HG02763 (cell line): ENCODE measurements at regions not wholly inside any gene's neighbourhood (a gene's known extent, or its start where the extent isn't known, plus 50 kb on each side); places are given as distances from the start of the nearest gene placed in this dataset.
"Not testable (repeated sequence)": the region's sequence is repeated elsewhere in the genome, so short reads cannot be mapped to it uniquely, and the experiment has no call there.

Experiments used
- ATAC-seq: cut with Tn5 transposase; IDR thresholded peaks from one replicate; pipeline ENCODE4 v1.9.1; 2021; ENCODE audit warnings: mild to moderate bottlenecking, moderate library complexity; ENCODE audit not compliant: unreplicated experiment

DNA sequence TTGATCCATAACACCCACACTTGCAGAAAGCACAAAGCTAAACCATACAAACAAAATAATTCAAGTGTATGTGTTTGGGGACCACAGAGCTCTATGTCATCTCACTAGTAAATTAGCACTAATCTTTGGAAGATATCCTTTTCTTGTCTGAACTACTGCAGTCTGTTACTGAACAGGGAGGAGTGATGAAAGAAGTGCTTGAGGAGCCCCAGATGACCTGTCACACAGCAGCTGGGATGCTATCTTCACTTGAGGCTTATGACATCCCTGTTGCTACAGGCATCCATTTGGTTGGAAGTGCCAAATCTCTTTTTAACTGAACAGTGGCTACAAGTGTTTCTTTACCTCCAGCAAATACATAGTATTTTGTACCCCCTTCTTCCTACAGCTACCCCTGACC, 386.3 kb upstream of the CHAC2 start:
- no peak for ATAC-seq

DNA sequence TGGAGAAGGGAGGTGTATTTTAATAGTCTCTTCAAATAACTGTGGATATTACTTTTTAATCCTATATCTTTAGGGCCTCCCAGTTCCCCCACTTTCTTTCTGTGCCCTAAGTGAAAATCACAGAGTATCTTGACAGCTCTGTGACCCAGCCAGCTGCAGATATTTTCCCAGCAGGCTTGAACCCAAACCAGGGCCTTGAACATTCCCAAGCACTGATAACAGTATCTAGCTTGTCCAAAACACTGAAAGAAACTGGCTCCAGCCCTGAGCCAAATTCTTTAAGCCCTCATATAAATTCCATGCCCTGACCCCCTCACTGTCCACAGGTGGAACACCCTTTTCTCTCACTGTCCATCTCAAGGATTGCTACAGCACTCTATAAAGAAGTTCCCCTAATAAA, 388.1 kb upstream of the CHAC2 start:
- no peak for ATAC-seq

DNA sequence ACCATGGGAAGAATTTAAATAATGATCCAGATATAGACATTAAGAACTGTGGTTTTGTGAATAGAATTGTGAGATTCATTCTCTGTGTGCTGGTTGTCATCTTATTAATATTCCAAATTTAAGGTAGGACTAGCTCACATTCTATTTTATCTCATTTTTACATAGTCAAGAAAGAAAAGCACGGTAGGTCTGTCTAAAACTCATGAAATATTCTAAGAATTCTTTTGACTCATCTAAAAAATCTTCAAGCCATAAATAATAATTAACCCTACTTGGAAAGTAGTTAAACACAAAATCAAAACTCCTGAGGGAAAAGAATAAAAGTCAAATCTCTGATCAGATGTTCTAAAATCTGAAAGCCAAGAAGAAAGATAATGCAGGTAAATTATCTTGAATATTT, 388.8 kb upstream of the CHAC2 start:
- no peak for ATAC-seq

DNA sequence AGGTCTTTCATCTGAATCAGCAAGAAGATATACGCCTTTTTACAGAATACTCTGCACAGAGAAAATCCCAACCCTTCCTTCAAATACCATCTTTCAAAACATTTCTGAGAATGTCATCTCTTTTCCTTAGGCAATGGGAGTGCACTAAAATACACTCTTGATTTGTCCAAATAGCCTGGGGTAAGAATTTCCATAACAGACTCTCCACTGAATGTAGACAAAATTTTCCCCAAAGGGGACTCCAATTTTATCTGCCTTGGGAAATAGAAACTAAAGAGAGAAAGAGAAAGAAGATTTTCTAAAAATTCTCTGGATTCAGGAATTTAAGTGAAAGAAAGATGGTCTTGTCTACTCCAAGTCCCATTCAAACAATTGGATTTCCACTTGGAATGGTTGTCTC, 394.5 kb upstream of the CHAC2 start:
- no peak for ATAC-seq

DNA sequence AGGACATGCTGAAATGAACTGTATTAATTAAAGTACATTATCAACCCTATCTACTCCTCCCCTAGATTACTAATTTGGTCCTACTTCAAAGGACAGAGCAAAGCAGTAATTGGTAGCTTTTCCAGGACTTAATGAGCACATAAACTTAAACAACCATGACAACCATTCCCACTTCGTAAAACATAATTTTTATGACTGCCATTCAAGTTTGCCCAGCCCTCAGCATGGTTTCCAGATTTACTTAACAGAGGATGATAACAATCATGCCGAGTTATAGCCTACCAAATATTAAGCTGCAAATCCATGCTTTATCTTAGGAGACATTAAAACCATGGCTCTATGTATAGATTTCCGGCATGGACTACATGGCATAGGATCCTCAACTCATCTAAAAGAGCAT, 401.1 kb upstream of the CHAC2 start:
- no peak for ATAC-seq

DNA sequence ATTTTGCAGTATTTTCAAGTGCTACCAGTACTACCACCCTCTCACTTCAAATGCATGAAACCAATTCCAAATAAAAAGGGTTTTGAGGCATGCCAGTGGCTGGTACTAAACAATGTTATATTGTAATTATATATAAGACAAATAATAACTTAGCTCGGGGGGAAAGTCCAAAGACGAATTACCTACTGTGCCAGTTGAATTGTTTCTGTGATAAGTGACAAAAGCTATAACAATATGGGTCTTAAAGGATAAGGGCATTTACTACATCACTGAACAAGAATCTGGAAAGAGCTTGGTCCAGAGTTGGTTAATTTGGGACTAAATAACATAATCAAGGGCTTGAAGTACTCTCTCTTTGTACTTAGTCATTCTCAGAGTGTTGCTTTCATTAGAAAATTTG, 404.7 kb upstream of the CHAC2 start:
- no peak for ATAC-seq

DNA sequence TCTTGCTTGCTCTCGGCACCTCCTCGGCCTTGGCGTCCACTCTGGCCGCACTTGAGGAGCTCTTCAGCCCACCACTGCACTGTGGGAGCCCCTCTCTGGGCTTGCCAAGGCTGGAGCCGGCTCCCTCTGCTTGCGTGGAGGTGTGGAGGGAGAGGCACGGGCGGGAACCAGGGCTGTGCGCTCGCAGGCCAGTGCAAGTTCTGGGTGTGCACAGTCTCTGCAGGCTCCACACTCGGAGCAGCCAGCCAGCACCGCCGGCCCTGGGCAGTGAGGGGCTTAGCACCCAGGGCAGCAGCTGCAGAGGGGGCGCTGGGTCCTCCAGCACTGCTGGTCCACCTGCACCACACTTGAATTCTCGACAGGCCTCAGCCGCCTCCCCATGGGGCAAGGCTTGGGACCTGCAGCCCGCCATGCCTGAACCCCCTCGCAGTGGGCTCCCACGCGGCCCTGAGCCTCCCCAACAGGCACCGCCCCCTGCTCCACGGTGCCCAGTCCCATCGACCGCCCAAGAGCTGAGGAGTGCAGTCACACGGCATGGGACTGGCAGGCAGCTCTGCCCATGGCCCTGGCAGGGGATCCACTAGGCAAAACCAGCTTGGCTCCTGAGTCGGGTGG, 411.2 kb upstream of the CHAC2 start:
- ATAC-seq: no peak

DNA sequence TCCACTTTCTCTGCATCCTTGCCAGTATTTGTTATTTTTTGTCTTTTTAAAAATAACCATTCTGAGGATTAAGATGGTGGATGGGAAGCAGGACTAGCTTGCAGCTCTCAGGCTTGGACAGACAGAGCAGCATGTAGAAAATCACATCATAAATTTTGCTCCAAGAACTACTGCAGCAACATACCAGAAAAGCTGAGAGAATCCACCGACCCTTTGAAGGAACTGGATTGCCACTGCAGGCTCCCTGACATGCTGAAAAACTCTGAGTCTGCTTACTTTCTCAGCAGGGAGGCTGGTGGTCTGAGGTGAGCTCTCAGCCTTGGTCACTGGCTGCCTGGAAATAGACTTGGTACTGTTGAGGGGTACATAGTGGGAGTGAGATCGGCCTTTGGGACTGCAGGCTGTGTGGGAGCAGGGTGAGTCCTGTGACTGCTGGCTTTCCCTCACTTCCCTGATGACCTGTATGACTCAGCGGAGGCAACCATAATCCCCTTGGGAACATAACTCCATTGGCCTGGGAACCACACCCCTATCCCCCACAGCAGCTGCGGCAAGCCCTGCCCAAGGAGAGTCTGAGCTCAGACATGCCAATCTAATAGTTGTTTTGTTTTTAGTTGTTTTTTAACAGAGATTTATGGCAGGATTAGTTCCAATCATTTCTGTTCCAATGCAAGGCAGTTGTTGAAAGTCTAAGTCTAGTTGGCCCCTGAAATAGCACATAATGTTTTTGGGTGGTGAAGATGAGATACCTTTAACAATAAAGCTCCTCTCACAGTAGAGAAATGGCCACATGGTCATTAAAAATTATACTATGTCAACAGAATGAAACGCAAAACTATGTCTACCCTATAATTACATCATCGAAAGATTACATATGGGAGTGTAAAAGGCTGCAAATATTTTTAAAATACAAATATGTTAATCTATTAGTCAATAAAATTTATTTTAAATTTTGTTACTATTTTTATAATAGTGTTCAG, 414.2 kb upstream of the CHAC2 start:
- ATAC-seq: no peak

DNA sequence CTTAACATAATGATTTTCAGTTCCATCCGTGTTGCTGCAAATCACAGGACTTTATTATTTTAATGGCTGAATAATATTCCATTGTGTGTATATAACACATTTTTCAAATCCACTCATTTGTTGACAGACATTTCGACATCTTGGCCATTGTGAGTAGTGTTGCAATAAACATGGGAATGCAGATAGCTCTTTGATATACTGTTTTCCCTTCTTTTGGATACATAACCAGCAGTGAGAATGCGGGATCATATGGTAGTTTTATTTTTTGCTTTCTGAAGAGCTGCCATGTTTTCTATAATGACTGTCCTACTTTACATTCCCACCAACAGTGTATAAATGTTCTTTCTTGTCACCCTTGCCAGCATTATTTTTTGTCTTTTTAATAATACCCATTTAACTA, 420.3 kb upstream of the CHAC2 start:
- no peak for ATAC-seq

DNA sequence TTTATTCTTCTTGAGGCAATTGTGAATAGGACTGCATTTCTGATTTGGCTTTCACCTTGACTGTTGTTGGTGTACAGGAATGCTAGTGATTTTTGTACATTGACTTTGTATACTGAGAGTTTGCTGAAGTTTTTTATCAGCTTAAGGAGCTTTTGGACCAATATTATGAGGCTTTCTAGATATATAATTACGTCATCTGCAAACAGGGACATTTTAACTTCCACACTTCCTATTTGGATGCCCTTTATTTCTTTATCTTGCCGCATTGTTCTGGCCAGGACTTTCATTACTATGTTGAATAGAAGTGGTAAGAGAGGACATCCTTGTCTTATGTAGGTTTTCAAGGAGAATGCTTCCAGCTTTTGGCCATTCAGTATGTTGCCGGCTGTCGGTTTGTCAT, 425.4 kb upstream of the CHAC2 start:
- ATAC-seq: no peak

DNA sequence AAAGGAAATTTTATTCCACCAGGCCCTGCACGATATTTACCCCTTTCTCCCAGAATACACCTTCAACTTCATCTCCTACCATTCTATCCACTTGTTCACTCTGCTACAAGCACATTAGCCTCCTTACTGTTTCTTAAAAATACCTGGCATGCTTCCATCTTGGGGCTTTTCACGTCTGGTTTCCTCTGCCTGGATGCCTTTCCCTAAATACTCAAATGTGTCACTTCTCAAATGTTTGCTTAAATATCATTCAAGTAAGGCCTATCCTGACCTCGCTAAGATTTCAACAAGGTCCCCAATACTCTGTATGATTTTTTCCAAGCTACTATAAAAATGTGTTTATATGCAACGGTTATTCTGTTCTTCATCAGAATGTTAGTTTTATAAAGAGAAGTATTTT, 433.0 kb upstream of the CHAC2 start:
- ATAC-seq: no peak

DNA sequence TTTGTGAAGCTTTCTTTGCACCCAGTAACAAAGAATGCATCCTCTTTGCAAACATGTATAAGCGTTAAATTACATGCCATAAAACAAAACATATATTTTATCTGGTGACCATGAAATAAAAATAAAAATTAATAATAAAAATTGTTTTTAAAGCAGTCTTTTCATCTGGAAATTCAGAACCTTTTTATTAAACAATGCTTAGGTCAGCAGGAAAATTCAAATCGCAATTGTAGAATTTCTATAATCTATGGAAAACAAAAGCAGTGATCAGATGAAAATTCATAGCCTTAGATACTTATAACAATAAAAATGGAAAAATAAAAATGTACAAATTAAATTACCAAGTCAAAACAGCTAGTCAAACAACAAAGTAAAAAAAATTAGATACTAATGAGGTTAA, 435.9 kb upstream of the CHAC2 start:
- ATAC-seq: no peak

DNA sequence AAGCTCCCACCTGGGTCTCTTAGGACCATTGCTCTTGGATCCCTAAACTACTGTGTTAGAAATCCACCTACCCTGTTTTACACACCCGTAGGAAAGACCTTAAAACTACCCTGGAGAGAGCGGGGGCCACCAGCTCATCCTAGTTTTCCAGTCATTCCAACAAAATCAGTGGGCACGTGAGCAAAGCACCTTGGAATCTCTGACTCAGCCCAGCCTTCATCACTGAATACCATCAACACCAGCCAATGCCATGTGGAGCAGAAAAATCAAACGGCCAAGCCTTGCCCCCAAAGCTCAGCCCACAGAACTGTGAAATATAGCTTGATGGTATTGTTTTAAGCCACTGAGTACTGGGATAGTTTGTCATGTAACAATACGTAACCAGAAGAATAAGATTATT, 449.7 kb upstream of the CHAC2 start:
- ATAC-seq: no peak

DNA sequence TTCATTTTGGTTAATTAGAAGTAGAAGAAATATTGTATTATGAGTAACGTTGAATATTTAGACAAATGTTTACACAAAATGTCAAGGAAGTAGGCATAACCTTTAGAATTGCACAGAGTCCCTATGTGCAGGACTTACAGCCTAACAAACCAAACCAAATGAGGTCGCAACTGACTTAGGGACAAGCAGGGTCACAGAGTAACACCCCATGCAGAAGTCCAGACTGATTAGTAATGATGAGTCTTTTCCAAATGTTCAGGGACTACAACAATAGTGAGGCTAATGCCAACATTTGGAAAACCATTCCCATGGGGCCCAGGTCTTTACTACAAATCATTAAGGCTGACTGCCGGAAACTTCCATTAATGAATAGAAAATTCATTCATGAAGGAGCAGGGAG, 452.5 kb upstream of the CHAC2 start:
- ATAC-seq: no peak

DNA sequence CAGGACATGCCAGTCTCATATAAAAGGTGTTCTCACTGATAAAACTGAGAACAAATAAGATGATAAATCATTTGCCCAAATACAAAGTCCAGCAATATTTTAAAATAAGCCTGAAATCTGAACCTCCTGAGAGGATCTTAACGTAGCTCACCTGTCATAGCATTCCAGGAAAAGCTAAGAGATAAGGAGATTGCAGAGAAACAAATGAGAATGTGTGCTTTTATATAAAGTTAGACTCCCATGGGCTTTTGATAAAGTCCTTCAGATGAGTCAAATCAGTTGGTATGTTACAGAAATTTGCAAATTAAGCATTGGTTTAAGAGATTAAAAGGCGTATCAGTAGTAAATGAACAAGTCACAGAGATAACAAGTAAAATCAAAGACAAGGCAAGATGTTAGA, 452.9 kb upstream of the CHAC2 start:
- no peak for ATAC-seq

DNA sequence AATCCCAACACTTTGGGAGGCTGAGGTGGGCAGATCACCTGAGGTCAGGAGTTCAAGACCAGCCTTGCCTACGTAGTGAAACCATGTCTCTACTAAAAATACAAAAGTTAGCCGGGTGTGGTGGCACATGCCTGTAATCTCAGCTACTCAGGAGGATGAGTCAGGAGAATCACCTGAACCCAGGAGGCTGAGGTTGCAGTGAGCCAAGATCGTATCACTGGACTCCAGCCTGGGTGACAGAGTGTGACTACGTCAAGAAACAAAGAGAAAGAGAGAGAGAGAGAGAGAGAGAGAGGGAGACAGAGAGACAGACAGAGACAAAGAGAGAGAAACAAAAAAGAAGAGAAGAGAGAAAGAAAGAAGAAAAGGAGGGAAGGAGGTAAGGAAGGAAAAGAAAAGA, 454.0 kb upstream of the CHAC2 start:
- ATAC-seq: not testable (repeated sequence)

DNA sequence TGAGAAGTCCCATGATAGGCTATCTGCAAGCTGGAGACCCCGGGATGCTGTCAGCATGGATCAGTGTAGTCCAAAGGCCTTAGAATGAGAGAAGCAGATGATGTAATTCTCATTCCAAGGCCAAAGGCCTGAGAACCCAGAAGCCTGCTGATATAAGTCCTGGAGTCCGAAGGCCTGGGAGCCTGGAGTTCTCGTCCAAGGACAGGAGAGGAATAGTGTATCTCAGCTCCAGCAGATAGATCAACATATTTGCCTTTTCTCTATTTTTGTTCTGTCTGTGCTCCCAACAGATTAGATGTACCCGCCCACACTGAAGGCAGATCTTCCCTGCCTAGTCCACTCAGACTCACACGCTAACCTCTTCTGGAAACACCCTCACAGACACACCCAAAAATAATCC, 454.9 kb upstream of the CHAC2 start:
- ATAC-seq: no peak

DNA sequence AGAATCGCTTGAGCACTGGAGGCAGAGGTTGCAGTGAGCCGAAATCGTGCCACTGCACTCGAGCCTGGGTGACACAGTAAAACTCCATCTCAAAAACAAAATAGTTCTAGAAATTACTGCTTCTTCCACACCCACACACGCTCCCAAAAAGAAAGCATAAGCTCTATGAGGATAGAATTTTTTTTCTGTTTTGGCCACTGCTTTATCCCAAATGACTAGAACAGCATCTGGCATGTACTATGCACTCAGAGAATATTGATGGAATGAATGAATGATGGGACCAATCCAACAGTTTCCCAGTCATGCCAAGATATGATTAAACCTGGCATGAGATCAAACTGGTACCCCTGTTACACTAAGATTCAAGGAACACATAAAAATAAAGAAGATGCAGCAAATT, 455.4 kb upstream of the CHAC2 start:
- no peak for ATAC-seq

DNA sequence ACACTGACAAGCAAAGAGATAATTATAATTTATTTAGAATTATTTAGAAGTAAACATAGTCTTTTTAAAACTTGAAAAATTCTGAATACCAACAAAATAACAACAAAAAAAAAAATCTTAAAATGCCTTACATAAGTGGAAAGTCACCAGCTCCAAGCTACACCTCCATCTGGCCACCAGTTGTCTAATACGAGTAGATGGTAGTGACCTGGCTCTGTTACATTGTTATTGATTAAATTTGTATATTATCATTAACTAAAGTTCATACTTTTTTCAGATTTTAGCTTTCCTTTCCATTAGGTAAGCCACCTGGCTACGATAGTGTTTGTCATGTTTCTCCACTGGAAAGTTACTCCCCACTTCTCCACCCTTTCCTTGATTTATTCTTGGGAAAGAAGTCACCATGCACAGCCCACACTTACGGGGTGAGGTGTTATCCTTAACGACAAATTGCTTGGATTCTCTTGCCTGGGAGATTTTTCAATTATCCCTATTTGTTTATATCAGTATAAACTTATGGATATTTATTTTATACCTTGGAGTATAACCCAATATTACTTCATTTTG, 464.5 kb upstream of the CHAC2 start:
- no peak for ATAC-seq

DNA sequence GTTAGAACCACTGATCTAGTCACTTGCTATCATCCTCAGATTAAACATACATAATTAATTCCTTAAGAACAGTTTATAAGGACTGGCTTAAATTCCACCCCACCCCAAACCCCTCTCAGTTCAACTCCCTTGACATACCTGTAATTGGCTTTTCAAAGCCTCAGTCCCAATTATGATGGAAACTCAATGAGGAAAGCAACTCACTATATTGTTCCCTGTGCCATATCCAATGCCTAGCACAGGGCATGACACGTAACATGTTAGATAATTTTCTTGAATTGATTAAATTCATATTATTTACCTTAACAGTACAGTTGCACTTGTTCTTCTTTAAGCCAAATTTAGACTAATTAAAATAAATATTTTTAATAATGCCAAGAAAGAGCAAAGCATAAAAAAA, 465.1 kb upstream of the CHAC2 start:
- no peak for ATAC-seq

DNA sequence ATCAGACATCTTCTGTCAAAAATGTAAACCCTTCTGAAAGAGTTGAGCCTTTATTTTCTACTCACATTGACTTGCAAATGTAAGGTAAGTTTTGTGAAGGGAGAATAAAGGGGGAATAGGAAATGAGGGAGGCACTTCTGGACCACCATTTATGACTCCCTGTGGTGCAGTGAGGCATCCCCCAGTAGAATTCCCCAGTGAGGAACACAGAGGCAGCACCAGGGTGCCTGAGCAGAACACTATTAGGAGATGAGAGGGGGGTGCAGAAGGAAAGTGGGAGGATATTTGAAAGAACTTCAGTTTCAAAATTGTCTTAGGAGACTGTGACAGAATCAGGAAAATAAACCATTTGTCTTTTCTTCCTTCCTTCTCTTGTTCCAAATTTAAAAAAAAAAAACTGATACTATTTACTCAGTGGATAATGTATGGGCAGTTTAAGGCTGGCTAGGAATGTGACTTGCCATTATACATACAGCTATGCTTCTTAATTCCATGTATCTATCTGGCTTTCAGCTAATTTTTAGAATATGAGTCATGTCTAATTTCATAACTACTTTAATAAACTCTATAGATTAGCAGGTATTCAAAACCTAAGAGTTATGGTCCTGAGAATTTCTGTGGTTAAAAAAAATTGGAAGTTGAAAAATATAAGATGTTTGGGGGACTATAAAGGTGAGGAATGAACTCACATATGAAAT, 478.1 kb upstream of the CHAC2 start:
- ATAC-seq: no peak

DNA sequence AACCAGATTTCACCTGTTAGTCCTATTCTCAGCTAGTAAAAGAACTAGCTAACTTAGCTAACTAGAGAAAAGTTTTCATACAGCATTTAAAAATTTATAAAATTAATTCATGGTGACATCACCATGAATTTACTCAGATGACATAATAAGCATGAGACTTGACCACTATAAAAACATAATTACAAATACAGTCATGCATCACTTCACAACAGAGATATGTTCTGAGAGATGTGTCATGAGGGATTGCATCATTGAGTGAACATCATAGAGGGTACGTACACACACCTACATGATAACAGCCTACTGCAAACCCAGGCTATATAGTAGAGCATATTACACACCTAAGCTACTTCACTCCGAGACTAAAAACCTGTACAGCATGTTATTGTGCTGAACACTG, 481.3 kb upstream of the CHAC2 start:
- ATAC-seq: no peak
